ENCODE measurements at regions not wholly inside any gene's neighbourhood (a gene's known extent, or its start where the extent isn't known, plus 50 kb on each side); places are given as distances from the start of the nearest gene placed in this dataset.

GRCh38 chr10:33623669-33624068 lies 289.2 kb upstream of the NRP1 start:
- H3K36me3 ChIP-seq (ENCODE audit: control insufficient read depth, insufficient read depth, low read length), result no peaks in the 10 kb centered on the region
- H2AFZ ChIP-seq (ENCODE audit: low read length), result no peak overlapping the region
- no peak for DNase-seq (ENCODE audit: low read depth in 2 of 2)
- H3K79me2 ChIP-seq (ENCODE audit: control insufficient read depth, insufficient read depth, low read length), result no peaks in the 10 kb centered on the region
- no peak overlapping the region for H3K9ac ChIP-seq (ENCODE audit: insufficient read depth, low read length)
- H3K4me3 ChIP-seq (replicated peaks in 1 of 4; ENCODE audit: control extremely low read depth in 1 of 4, insufficient read depth in 1 of 4, low read depth in 3 of 4, low read length in 4 of 4), result no peak overlapping the region
- H4K20me1 ChIP-seq (ENCODE audit: control insufficient read depth, extremely low read depth, insufficient read depth, low read length), result no peaks in the 10 kb centered on the region
- no peak overlapping the region for H3K4me2 ChIP-seq (ENCODE audit: extremely low read depth, insufficient read depth, low read length)
- no peaks in the 10 kb centered on the region for H3K4me1 ChIP-seq (ENCODE audit: control insufficient read depth, extremely low read depth, insufficient read depth, low read length)
- no peaks in the 10 kb centered on the region for H3K9me3 ChIP-seq (ENCODE audit: control insufficient read depth, insufficient read depth, low read depth, low read length)
- no peak overlapping the region for H3K27ac ChIP-seq (ENCODE audit: insufficient read depth, low read length)
- no peaks in the 10 kb centered on the region for H3K27me3 ChIP-seq (ENCODE audit: control insufficient read depth, insufficient read depth, low read length)
- TF ChIP-seq CTCF (conservative IDR thresholded peaks at IDR 0.05 in 1 of 2, IDR thresholded peaks at IDR 0.05 in 1 of 2; ENCODE audit: low read depth in 1 of 2, low read length in 2 of 2), result no peak
- TF ChIP-seq EZH2 (IDR thresholded peaks at IDR 0.05; ENCODE audit: low read length, missing control alignments), result no peak

GRCh38 chr10:33621101-33621500 lies 286.6 kb upstream of the NRP1 start:
- Histone ChIP-seq H2AFZ (ENCODE audit: low read length) (no peak overlapping the region), H3K9ac (ENCODE audit: insufficient read depth, low read length) (no peak overlapping the region), H4K20me1 (ENCODE audit: control insufficient read depth, extremely low read depth, insufficient read depth, low read length) (no peaks in the 10 kb centered on the region), H3K4me3 (replicated peaks in 1 of 4; ENCODE audit: control extremely low read depth in 1 of 4, insufficient read depth in 1 of 4, low read depth in 3 of 4, low read length in 4 of 4) (no peak overlapping the region), H3K36me3 (ENCODE audit: control insufficient read depth, insufficient read depth, low read length) (no peaks in the 10 kb centered on the region), H3K4me2 (ENCODE audit: extremely low read depth, insufficient read depth, low read length) (no peak overlapping the region), H3K4me1 (ENCODE audit: control insufficient read depth, extremely low read depth, insufficient read depth, low read length) (no peaks in the 10 kb centered on the region), H3K79me2 (ENCODE audit: control insufficient read depth, insufficient read depth, low read length) (no peaks in the 10 kb centered on the region), H3K27ac (ENCODE audit: insufficient read depth, low read length) (no peak overlapping the region), H3K9me3 (ENCODE audit: control insufficient read depth, insufficient read depth, low read depth, low read length) (no peaks in the 10 kb centered on the region), H3K27me3 (ENCODE audit: control insufficient read depth, insufficient read depth, low read length) (no peaks in the 10 kb centered on the region)
- DNase-seq (ENCODE audit: low read depth in 2 of 2), result no peak
- TF ChIP-seq EZH2 (IDR thresholded peaks at IDR 0.05; ENCODE audit: low read length, missing control alignments) (no peak), CTCF (conservative IDR thresholded peaks at IDR 0.05 in 1 of 2, IDR thresholded peaks at IDR 0.05 in 1 of 2; ENCODE audit: low read depth in 1 of 2, low read length in 2 of 2) (no peak)

GRCh38 chr10:33618196-33618595 lies 283.7 kb upstream of the NRP1 start:
- Histone ChIP-seq H3K4me2 (ENCODE audit: extremely low read depth, insufficient read depth, low read length) (no peak overlapping the region), H2AFZ (ENCODE audit: low read length) (no peak overlapping the region), H3K79me2 (ENCODE audit: control insufficient read depth, insufficient read depth, low read length) (no peaks in the 10 kb centered on the region), H3K4me3 (replicated peaks in 1 of 4; ENCODE audit: control extremely low read depth in 1 of 4, insufficient read depth in 1 of 4, low read depth in 3 of 4, low read length in 4 of 4) (no peak overlapping the region), H3K9ac (ENCODE audit: insufficient read depth, low read length) (no peak overlapping the region), H3K27ac (ENCODE audit: insufficient read depth, low read length) (no peak overlapping the region), H4K20me1 (ENCODE audit: control insufficient read depth, extremely low read depth, insufficient read depth, low read length) (no peaks in the 10 kb centered on the region), H3K9me3 (ENCODE audit: control insufficient read depth, insufficient read depth, low read depth, low read length) (no peaks in the 10 kb centered on the region), H3K27me3 (ENCODE audit: control insufficient read depth, insufficient read depth, low read length) (no peaks in the 10 kb centered on the region), H3K36me3 (ENCODE audit: control insufficient read depth, insufficient read depth, low read length) (no peaks in the 10 kb centered on the region), H3K4me1 (ENCODE audit: control insufficient read depth, extremely low read depth, insufficient read depth, low read length) (no peaks in the 10 kb centered on the region)
- TF ChIP-seq CTCF (conservative IDR thresholded peaks at IDR 0.05 in 1 of 2, IDR thresholded peaks at IDR 0.05 in 1 of 2; ENCODE audit: low read depth in 1 of 2, low read length in 2 of 2), result no peak
- TF ChIP-seq EZH2 (IDR thresholded peaks at IDR 0.05; ENCODE audit: low read length, missing control alignments), result no peak
- no peak for DNase-seq (ENCODE audit: low read depth in 2 of 2)
